CD4-positive, alpha-beta T cell treated with Interleukin-21 for 1 hour (primary cell): ENCODE measurements at regions not wholly inside any gene's neighbourhood (a gene's known extent, or its start where the extent isn't known, plus 50 kb on each side); places are given as distances from the start of the nearest gene placed in this dataset.
"Not testable (repeated sequence)": the region's sequence is repeated elsewhere in the genome, so short reads cannot be mapped to it uniquely, and the experiment has no call there.

Source experiments
- DNase-seq: peaks from one replicate; pipeline ENCODE4 v3.0.0-alpha.2; 2020

DNA sequence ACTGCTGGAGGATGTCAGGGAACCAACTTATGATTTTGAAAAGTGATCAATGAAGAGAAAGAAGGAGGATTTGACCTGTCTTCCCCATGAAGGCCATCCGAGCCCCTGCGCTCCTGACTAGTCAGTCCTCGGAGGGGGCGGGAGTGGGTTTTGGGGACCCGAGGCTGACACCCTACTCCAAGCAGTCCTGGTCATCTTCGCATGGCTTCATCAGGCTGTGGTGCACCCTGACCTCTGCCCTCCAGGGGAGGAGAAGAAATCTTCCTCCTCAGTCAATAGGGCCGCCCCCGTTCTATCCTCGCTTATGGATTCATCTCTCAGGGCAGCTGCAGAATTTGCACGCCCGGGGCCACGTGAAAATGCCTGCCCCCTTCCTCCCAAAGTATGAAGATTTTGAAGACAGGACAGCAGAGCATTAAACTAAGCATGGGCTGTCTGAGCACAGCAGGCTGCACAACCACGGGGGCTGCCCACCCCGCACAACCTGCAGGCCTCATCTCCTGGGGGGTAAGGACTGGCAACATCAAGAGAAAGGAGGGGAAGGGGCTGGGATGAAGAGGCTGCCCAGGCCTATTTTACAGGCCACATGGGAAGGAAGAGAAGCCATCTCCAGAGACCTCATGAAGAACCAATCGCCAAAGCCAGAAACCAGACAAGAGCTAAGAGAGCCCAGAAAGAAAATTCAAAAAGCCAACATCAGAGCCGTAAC lies 138.1 kb upstream of the PHACTR3 start:
- DNase-seq = no peak

DNA sequence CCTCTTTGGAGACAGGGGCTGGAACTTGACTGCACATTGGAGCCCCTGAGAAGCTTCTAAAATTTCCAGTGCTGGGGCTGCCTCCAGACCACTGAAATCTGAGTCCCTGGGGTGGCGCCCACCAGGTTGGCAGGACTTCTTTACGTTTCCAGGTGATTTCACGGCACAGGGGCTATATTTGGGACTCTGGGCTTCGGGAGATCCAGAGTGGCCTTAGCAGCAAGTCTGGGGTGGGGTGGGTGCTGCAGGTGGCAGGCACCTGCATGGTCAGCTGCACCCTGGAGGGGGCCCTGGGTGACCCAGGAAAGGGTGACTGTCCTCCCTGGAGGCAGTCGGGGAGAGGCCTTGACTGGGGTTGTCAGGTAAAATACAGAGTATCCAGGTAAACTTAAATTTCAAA lies 135.5 kb upstream of the PHACTR3 start:
- no peak for DNase-seq

DNA sequence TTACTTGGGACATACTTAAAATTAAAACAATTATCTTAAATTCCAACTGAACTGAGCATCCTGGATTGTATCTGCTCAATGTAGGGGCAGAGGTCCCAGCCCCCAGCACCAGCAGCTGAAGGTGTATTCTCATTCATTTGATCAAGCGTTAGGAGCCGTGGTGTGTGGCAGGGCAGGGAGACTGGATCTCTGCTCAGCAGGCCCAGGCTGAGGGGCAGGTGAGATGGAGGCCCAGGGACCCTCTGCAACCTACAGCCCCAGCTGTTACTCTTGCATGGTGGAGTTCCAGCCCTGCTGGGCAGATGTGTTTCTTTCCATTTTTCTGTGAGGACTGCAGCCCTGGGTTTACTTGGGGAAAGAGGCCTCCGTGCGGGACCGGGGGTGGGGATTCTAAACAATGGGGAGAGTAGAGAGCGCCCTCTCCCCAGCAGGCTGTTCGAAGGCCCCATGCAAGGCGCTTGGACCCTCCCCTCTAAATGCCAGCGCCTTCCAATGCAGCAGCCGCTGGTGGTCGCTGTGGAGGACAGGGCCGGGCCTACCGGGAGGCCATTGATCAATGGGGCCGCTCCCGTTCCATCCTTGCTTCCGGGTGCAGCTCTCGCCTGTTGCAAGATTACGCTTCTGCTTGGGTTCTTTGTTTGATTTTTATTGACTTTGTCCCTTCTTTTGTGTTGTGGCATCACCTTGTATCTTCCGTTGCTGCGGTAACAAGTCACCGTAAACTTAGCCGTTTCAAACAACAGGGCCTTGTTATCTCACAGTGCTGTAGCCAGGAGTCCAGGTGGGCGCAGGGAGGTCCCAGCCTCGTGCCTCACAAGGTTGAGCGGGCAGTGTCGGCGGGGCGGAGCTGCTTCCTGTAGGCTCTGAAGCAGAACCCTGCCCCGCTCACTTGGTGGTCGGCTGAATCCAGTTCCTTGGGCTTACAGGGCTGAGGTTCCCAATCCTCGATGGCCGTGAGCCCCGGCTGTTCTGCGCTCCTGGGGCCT lies 134.8 kb upstream of the PHACTR3 start:
- DNase-seq = no peak

DNA sequence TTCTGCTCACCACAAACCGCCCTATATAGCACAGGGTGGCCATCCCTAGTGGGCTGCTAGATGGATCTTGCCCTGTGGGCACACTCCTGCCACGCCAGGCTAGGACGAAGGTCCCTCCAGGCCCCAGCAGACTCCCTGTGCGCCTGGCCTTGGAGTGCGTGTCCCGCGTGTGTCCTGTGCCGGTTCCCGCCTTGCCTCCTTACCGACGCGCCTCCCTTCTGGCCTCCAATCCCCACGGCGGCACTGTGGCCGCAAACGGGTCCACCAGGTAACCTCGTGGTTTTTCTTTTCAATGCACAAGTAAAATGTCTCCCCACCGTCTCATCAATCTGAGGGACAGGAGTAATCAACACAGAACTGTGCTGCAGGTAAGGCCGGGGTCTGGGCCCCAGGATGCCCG lies 133.8 kb upstream of the PHACTR3 start:
- no peak for DNase-seq

DNA sequence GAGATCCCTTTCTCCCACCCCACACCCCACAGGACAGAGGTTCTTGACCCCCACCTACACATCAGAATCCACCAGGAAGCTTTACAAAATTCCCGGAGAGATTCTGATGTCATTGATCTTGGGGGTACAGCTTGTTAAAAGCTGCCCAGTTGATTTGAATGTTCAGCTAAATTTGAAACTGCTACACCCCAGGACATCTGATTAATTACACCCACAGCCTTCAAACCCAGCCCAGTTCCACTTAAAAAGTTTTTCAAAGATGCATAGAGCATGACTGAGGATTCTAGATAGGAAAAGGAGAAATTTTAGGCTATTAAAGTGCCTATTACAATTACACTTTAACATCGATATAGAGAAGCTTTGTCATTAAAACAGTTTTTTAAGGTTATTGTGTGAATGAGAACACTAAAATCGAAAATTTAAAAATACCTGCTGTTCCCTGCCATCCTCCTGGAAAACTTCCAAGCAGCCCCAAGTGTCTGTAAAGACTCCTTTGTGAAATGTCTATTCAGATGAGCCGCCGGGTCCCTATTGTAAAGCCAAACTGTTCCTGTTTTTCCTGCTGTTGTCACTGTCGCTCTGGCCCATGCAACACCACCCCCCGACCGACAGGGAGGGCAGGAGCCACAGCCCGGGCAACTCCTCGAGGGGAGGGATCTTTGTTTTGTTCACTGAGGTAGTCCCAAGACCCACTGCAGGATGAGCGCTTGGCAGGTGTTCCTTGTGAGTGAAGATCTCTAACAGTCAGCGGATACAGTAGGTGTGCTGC lies 132.5 kb upstream of the PHACTR3 start:
- DNase-seq = no peak

DNA sequence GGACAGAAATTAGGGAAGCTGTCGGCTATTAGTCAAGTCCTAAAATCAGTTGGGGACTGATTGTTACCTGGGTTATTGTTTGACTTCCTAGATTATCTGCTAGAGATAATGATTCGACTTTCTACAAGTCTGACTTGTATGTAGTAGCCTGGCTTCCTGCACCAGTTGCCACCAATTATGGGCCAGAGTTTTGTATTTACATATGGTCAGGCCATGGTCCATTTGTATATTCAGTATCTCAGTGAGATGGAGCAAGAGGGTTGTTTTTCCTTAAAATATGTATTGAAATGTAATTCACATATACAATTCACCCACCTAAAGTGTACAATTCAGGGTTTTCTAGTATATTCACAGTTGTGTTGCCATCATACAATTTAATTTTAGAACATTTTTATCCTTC lies 130.6 kb upstream of the PHACTR3 start:
- no peak for DNase-seq

DNA sequence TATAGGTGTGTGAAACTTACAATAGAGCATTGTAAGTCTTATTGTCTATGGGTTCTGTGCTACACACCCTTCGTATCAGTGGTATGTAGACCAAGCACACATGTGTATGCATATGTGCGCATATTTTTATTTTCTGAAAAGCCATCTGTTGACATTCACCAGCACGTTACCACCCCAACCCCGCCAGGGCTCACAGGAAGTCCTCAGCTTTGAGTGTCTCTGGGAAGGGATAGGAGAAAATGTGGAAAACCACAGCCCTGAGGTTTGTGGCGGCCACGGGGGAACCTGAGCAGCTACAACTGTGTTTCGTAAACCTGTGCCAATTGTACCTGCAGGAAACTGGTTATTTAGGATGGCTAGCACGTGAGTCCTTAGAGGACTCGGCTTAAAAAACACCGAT lies 123.3 kb upstream of the PHACTR3 start:
- no peak for DNase-seq

DNA sequence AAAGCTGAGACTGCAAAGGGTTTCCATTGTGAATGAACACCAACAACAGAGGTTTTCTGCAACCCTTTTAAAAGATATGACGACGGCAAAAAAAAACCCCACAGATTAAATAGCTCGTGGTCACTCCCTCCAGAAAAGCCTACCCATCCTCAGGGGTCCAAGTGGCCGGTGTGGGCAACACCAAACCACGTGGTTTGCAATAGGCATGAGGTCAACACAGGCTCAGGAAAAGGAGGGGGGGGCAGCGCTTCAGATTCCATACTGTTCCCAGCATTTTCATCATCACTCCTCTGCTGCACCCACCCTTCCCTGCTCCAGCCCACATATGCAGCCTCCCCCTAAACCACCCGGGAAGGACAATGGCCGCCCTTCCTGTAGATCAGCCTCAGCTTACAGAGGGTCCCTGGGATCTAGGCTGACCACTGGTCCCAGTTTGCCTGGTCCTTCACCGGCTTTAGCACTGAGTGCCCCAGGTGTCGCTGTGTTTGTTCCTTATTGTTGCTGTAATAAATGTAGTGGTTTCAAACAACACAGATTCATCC lies 122.8 kb upstream of the PHACTR3 start:
- DNase-seq = no peak

DNA sequence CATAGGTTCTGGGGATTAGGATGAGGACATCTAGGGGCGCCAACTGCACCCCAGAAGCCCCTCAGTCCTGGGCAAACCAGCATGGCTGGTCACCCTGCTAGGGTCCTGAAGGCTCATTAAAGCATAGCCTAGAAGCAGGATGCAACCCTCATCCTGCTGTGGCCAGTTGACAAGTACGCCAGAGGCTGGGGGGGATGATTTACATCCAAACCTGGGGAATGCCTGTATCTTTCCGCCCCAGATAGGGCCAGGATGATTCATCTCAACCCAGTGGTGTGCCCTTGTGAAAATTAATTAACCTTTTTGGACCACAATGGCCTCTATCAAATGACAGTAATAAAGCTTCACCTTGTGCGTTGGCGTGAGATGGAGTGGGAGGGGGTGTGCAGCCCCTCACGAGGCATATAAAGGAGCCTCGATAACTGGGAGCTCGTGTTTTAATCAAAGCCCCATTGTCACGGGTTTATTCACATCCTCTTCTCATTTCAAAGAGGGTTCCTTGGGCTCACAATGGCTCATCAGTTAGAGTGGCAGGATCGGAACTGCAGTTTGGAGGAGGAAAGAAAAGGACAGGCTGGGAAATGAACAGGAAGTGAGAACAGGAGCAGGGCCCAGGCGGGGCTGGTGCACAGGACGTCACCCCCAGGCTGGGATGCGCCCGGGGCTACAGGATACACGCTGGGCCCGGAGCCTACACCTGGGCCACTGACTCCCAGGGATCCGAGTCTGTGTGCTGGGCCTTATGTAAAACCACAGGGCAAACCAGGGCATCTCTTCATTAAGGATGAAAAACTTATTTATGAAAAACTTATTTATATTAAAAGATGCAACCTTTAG lies 121.8 kb upstream of the PHACTR3 start:
- no peak for DNase-seq

DNA sequence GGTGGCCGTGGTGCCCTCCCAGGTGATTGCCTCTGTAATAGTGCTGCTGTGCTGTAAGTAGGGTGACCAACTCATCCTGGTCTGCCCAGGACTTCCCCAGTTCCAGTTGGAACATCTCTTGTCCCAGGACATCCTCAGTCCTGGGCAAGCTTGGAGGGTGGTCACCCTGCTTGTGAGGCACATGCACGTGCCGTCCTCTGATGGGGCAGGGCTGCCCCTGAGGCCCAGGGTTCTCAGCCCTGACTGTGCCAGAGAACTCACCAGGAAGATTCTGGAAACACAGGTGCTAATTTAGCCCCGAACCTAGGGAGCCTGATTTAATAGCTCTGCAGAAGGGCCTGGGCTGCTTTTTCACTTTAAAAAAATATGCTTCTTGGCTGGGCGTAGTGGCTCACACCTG lies 120.9 kb upstream of the PHACTR3 start:
- DNase-seq = no peak

DNA sequence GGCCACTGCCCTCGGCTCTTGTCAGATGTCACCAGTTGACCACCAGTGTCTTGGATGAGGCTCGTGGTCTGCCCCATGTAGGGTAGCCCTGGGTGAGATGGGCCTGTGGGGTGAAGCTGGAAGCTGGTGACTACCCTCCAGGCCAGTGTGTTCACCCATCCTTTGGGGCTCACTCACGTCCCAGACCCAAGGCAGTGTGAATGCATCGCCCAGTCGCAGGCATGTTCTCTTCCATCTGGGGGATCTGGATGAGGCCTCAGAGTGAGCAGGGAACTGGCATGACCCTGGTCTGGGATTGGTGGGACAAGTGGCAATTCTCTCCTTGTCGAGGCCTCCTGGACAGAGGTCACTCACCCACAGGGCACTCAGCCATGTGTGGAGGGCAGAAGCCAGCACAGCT lies 120.1 kb upstream of the PHACTR3 start:
- DNase-seq = no peak

DNA sequence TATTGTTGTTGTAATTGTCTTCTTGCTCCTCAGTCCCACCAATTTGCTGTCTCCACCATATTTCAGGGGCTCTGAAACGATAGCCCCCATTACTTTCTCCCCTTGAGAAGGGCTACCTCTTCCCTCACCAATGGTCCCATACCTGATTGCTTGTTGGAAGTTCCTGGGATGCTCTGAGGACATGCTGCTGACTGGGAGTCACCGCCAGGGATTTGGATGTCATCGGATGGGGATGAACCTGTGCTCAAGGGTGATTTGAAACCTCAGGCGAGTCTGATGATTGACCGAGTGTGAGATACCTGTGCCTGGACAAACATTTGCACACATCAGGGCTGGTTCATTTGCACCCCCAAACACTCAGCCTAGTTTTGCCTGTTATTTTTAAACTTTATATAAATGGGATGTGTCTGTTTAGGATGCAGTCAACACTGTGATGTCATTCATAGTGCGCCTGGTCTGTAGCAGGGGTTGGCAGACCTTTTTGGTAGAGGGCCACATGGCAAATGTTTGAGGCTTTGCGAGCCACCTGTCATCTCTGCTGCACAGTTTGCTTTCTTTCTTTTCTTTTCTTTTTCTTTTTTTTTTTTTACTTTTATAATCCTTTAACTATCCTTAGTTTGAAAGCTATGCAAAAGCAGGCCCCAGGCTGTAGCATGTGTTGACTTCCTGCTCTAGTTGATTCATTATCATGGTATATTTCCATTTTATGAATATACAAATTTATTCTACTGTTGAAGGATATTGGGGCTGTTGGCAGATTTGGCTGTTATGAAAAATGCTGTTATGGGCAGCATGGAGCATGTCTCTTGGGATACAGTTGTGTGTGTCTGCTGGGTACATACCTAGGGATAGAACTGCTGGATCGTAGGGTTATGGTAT lies 118.5 kb upstream of the PHACTR3 start:
- DNase-seq = no peak

DNA sequence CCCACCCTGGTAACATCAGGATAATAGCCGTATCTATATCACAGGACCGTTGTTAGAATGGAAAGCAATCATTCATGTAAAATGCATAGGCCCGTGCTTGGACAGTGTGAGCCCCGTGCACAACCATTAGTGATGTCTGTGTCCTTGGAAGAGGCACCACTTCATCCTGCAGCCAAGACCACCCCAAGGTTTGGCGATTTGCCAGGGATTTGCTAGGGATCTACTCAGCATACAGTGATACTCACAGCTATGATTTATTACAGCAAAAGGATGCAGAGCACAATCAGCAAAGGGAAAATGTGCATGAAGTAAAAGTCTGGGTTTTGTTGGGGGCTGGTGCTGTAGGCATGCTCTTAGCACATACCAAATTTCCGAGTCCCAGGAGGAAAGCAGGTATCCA lies 115.9 kb upstream of the PHACTR3 start:
- not testable (repeated sequence) for DNase-seq

DNA sequence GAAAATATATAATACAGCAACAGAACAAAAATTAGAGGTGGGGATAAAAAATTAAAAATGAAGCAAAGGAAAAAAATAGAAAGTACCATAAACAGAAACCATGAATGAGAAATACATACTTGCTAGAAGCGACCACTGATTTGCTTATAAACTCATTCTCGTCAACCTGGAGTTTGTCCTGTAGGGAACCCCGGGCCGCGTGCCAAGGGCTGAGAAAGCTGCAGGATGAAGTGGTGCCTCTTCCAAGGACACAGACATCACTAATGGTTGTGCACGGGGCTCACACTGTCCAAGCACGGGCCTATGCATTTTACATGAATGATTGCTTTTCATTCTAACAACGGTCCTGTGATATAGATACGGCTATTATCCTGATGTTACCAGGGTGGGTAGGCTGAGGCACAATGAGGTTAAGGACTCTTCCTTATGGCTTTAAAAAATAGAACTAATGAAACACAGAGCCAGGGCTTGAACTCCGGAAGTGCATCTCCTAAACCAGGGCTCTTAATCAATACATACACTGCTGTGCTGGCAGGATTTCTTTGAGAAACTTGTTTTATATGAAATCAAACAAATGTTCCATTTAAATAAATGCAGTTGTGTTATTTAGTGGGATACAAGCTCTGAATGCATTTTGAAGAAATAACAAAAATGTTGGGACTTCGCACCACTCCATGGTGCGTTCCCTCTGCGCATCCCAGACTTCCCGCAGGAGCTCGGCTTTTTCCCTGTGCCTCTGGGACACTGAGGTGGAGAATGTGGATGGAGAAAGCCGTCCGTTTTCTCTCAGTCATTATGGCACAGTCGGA lies 113.9 kb upstream of the PHACTR3 start:
- DNase-seq = not testable (repeated sequence)

DNA sequence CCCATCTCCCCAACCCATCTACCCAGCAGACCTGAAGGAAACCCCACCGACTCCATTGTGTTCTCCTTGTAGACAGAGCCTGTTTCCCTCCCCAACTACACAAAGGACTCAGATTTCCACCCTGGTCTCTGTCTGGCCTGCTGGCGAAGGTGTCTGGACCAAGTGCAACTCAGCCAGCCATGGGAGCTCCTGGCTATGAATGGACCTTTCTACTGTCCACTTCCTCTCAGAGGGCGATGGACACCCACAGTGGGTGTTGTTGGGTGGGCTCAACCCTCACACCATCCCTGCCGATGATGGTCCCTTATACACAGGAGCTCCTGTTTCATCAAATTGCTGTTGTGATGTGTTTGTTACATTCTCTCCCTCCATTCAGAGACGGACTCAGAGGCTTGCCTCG lies 112.5 kb upstream of the PHACTR3 start:
- DNase-seq = no peak

DNA sequence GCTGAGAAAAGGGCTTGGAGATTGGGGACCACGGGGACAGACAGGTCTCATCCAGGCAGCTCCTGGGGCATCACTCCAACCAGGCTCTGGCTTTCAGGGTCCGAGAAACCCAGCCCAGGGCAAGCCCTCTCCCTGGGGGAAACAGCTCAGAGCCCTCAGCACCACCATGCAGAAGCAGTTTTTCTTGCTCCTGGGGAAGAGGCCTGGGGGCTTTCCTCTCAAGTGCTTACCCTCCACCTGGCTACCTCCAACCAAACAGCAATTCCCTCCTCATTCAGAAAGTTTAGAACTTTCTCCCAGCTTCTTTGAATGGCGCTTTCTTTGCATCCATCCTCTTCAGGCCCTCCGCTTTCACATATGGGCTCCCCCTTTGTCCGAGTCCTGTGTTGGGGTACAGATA lies 110.4 kb upstream of the PHACTR3 start:
- DNase-seq = no peak

DNA sequence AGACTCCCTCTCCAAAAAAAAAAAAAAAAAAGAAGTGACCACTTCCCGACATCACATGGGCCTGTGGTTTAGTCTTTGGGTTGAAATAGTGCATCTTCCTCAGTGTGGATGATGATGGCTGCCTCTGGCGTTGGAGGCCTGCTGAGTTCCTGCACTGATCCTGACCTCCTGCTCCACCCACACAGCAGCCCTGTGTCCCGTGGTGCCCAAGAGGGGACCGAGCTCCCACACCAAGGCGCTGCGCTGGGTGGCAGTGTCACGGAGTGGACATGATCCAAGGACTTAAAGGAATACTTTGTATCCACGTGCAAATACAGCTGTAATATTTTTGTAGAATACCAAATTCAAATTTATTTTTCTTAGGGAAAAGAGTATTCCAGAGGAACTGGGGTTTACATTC lies 109.2 kb upstream of the PHACTR3 start:
- no peak for DNase-seq

DNA sequence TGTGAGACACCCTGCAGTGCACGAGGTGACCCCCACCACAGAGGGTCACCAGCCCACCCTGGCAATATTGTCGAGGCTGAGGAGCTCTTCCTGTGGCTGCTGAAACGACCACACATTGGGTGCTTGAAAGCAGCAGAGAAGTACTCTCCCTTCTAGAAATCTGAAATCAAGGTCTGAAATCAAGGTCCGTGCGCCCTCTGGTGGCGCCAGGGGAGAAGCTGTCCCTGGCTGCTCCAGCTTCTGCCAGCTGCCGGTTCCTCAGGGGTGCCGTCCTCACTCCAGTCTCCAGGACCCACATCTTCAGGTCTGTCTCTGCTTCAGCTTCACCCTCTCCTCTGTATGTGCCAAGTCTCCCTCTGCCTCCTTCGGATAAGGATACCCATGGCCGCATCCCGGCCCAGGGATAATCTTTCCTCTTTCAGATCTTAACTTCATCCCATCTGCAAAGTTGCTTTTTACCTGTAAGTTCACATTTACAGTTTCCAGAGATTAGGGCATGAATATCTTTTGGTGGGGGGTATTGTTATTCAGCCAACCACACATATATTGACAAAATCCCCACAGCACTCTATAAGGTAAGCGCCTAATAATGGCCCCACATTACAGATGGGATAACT lies 108.3 kb upstream of the PHACTR3 start:
- DNase-seq = peak; percentile 56

DNA sequence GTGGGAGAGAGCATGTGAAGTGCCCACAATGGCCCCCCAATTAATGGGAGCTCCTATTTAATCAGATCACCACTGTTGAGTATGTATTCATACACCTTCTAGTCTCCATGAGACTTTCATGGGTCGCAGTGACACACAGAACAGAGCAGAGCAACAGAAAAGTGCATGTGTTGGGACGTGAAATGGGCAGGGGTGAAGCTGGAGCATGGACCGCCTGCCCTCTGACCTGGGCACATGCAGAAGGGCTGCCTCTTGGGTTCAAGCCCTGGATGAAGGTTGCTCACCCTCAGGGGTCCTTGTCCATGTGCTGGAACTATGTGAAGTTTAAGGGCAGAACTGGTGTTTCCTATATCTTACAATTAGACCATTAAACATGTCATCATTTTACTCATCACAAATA lies 106.0 kb upstream of the PHACTR3 start:
- no peak for DNase-seq

DNA sequence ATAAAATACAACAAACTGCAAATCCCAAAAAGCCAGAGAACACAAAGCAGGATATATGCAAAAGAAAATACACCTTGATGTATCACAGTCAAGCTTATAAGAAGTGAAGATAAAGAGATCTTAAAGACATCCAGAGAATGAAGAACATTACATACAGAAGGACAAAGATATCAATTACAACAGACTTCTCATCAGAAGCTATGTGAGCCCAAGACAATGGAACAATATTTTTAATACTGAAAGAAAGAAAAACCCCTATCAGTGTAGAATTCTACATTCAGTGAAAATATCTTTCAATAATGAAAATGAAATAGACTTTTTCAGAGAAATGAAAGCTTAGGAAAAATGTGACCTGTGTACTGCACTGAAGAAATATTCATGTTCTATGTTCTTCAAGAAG lies 104.5 kb upstream of the PHACTR3 start:
- no peak for DNase-seq
